ENCODE measurements at regions not wholly inside any gene's neighbourhood (a gene's known extent, or its start where the extent isn't known, plus 50 kb on each side); places are given as distances from the start of the nearest gene placed in this dataset.
A peak's percentile ranks its signal among the peaks of the same experiment; 100 is the strongest.

GRCh38 chr6:48057601-48058000 lies 53.4 kb downstream of the PTCHD4 start:
- TF ChIP-seq POLR2AphosphoS5 (IDR thresholded peaks at IDR 0.05; ENCODE audit: low read depth, low read length), result no peak
- no peak for TF ChIP-seq POU2F2 (IDR thresholded peaks at IDR 0.05; ENCODE audit: low read depth, low read length)
- no peak for TF ChIP-seq PAX5 (IDR thresholded peaks at IDR 0.05; ENCODE audit: insufficient read depth, low read length, severe bottlenecking)
- TF ChIP-seq POLR2A (IDR thresholded peaks at IDR 0.05; ENCODE audit: low read depth, low read length), result no peak
- no peak for TF ChIP-seq TAF1 (IDR thresholded peaks at IDR 0.05; ENCODE audit: low read depth, low read length)
- TF ChIP-seq SPI1 (IDR thresholded peaks at IDR 0.05; ENCODE audit: low read depth, low read length), result no peak
- FAIRE-seq (no peak), DNase-seq (ENCODE audit: insufficient read length, low spot score) (no peak)

GRCh38 chr6:48048451-48049146 lies 62.4 kb downstream of the PTCHD4 start:
- no peak for FAIRE-seq
- no peak for TF ChIP-seq POU2F2 (IDR thresholded peaks at IDR 0.05; ENCODE audit: low read depth, low read length)
- no peak for DNase-seq (ENCODE audit: insufficient read length, low spot score)

GRCh38 chr6:48041894-48042293 lies 69.1 kb downstream of the PTCHD4 start:
- no peak for DNase-seq (ENCODE audit: insufficient read length, low spot score)
- FAIRE-seq, result no peak
- no peak for TF ChIP-seq PAX5 (IDR thresholded peaks at IDR 0.05; ENCODE audit: insufficient read depth, low read length, severe bottlenecking)
- no peak for TF ChIP-seq POLR2A (IDR thresholded peaks at IDR 0.05; ENCODE audit: low read depth, low read length)
- TF ChIP-seq SPI1 (IDR thresholded peaks at IDR 0.05; ENCODE audit: low read depth, low read length), result no peak
- TF ChIP-seq POLR2AphosphoS5 (IDR thresholded peaks at IDR 0.05; ENCODE audit: low read depth, low read length), result no peak
- TF ChIP-seq POU2F2 (IDR thresholded peaks at IDR 0.05; ENCODE audit: low read depth, low read length), result no peak
- TF ChIP-seq TAF1 (IDR thresholded peaks at IDR 0.05; ENCODE audit: low read depth, low read length), result no peak

- DNase-seq (ENCODE audit: insufficient read length, low spot score) (no peak), FAIRE-seq (no peak)
- TF ChIP-seq PAX5 (IDR thresholded peaks at IDR 0.05; ENCODE audit: insufficient read depth, low read length, severe bottlenecking), result no peak
- no peak for TF ChIP-seq POU2F2 (IDR thresholded peaks at IDR 0.05; ENCODE audit: low read depth, low read length)
- no peak for TF ChIP-seq TAF1 (IDR thresholded peaks at IDR 0.05; ENCODE audit: low read depth, low read length)
- peak; percentile 41 for TF ChIP-seq SPI1 (IDR thresholded peaks at IDR 0.05; ENCODE audit: low read depth, low read length)
These were observed 73.1 kb downstream of the PTCHD4 start for GRCh38 chr6:48037946-48038345.

- DNase-seq (ENCODE audit: insufficient read length, low spot score), result no peak
- TF ChIP-seq TAF1 (IDR thresholded peaks at IDR 0.05; ENCODE audit: low read depth, low read length) (no peak), POU2F2 (IDR thresholded peaks at IDR 0.05; ENCODE audit: low read depth, low read length) (no peak), PAX5 (IDR thresholded peaks at IDR 0.05; ENCODE audit: insufficient read depth, low read length, severe bottlenecking) (no peak), POLR2A (IDR thresholded peaks at IDR 0.05; ENCODE audit: low read depth, low read length) (no peak), POLR2AphosphoS5 (IDR thresholded peaks at IDR 0.05; ENCODE audit: low read depth, low read length) (no peak), SPI1 (IDR thresholded peaks at IDR 0.05; ENCODE audit: low read depth, low read length) (no peak)
- FAIRE-seq, result no peak
These were observed 74.7 kb downstream of the PTCHD4 start for GRCh38 chr6:48036316-48036715.

- no peak for FAIRE-seq
- no peak for DNase-seq (ENCODE audit: insufficient read length, low spot score)
- no peak for TF ChIP-seq POLR2AphosphoS5 (IDR thresholded peaks at IDR 0.05; ENCODE audit: low read depth, low read length)
- no peak for TF ChIP-seq POU2F2 (IDR thresholded peaks at IDR 0.05; ENCODE audit: low read depth, low read length)
- no peak for TF ChIP-seq PAX5 (IDR thresholded peaks at IDR 0.05; ENCODE audit: insufficient read depth, low read length, severe bottlenecking)
- TF ChIP-seq POLR2A (IDR thresholded peaks at IDR 0.05; ENCODE audit: low read depth, low read length), result no peak
- no peak for TF ChIP-seq SPI1 (IDR thresholded peaks at IDR 0.05; ENCODE audit: low read depth, low read length)
- TF ChIP-seq TAF1 (IDR thresholded peaks at IDR 0.05; ENCODE audit: low read depth, low read length), result no peak
These were observed 78.8 kb downstream of the PTCHD4 start for GRCh38 chr6:48032151-48032550.

GRCh38 chr6:48031711-48032110 lies 79.3 kb downstream of the PTCHD4 start:
- DNase-seq (ENCODE audit: insufficient read length, low spot score) (no peak), FAIRE-seq (no peak)
- TF ChIP-seq SPI1 (IDR thresholded peaks at IDR 0.05; ENCODE audit: low read depth, low read length) (no peak), POLR2AphosphoS5 (IDR thresholded peaks at IDR 0.05; ENCODE audit: low read depth, low read length) (no peak), PAX5 (IDR thresholded peaks at IDR 0.05; ENCODE audit: insufficient read depth, low read length, severe bottlenecking) (no peak), POU2F2 (IDR thresholded peaks at IDR 0.05; ENCODE audit: low read depth, low read length) (no peak), POLR2A (IDR thresholded peaks at IDR 0.05; ENCODE audit: low read depth, low read length) (no peak), TAF1 (IDR thresholded peaks at IDR 0.05; ENCODE audit: low read depth, low read length) (no peak)

GRCh38 chr6:48027704-48028435 lies 83.1 kb downstream of the PTCHD4 start:
- TF ChIP-seq SPI1 (IDR thresholded peaks at IDR 0.05; ENCODE audit: low read depth, low read length) (no peak), POU2F2 (IDR thresholded peaks at IDR 0.05; ENCODE audit: low read depth, low read length) (no peak), POLR2A (IDR thresholded peaks at IDR 0.05; ENCODE audit: low read depth, low read length) (no peak), TAF1 (IDR thresholded peaks at IDR 0.05; ENCODE audit: low read depth, low read length) (no peak), POLR2AphosphoS5 (IDR thresholded peaks at IDR 0.05; ENCODE audit: low read depth, low read length) (no peak), PAX5 (IDR thresholded peaks at IDR 0.05; ENCODE audit: insufficient read depth, low read length, severe bottlenecking) (no peak)
- FAIRE-seq (no peak), DNase-seq (ENCODE audit: insufficient read length, low spot score) (no peak)

- DNase-seq (ENCODE audit: insufficient read length, low spot score), result no peak
- no peak for FAIRE-seq
- TF ChIP-seq POLR2A (IDR thresholded peaks at IDR 0.05; ENCODE audit: low read depth, low read length) (no peak), POU2F2 (IDR thresholded peaks at IDR 0.05; ENCODE audit: low read depth, low read length) (no peak), POLR2AphosphoS5 (IDR thresholded peaks at IDR 0.05; ENCODE audit: low read depth, low read length) (no peak), PAX5 (IDR thresholded peaks at IDR 0.05; ENCODE audit: insufficient read depth, low read length, severe bottlenecking) (no peak), TAF1 (IDR thresholded peaks at IDR 0.05; ENCODE audit: low read depth, low read length) (no peak), SPI1 (IDR thresholded peaks at IDR 0.05; ENCODE audit: low read depth, low read length) (no peak)
These were observed 86.0 kb downstream of the PTCHD4 start for GRCh38 chr6:48024956-48025355.

Data from GM12891 (cell line).